Body of pancreas (tissue), 4 donors: ENCODE measurements at regions not wholly inside any gene's neighbourhood (a gene's known extent, or its start where the extent isn't known, plus 50 kb on each side); places are given as distances from the start of the nearest gene placed in this dataset.
"Not testable (repeated sequence)": the region's sequence is repeated elsewhere in the genome, so short reads cannot be mapped to it uniquely, and the experiment has no call there.

Experiments used
- CTCF ChIP-seq, 7 experiments: fragments of 450-650 bp in 4 of 7; fragments of 200-600 bp in 3 of 7; sonication (generic) in 3 of 7; IDR thresholded peaks; one replicate each; pipeline ENCODE4 v1.5.1; 2016 to 2019; ENCODE audit warnings: antibody characterized with exemption in 7 of 7
- POLR2A ChIP-seq, 3 donors: fragments of 450-650 bp; IDR thresholded peaks; one replicate each; pipeline ENCODE4 v1.6.1; 2016; ENCODE audit warnings: antibody characterized with exemption in 3 of 3, mild to moderate bottlenecking in 2 of 3

- TF ChIP-seq CTCF, POLR2A (IDR thresholded peaks at IDR 0.05): not testable (repeated sequence)
Observed at GRCh38 chr22:11060797-11061196, 4467.2 kb upstream of the OR11H1 start.
